HG02678 (cell line): ENCODE measurements at regions not wholly inside any gene's neighbourhood (a gene's known extent, or its start where the extent isn't known, plus 50 kb on each side); places are given as distances from the start of the nearest gene placed in this dataset.
"Not testable (repeated sequence)": the region's sequence is repeated elsewhere in the genome, so short reads cannot be mapped to it uniquely, and the experiment has no call there.

Source experiments
- ATAC-seq: cut with Tn5 transposase; IDR thresholded peaks from one replicate; pipeline ENCODE4 v1.9.1; 2021; ENCODE audit warnings: mild to moderate bottlenecking, moderate library complexity; ENCODE audit not compliant: unreplicated experiment

DNA sequence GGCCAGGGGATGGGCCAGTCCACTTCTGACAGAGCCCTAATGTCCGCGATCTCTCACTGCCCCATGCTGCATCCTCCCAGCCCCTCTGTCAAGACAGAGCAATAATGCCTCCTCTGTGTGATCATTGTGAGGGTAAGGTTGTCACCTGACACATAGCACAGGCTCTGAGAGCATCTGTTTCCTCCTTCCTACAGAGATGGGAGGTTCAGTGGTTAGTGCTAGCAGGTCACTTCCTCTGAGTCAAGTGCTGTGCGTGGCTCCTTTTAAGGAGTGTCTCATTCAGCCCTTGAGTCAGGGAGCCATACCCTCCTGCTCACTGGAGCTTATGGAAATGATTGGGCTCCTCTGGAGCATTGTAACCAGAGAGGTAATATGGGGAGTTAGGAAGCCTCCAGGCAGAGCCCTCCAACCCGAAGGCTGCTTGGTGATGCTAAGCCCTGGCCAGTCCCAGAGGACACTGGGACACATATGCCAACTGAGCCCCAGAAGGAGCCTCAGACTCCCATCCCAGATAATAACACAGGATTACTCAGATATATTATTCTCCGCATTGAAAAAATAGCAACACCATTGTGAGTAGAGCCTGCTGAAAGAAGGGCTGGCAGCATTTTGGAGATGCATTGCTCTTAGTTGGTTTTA is 189.0 kb downstream of the GALNT1 start:
- no peak for ATAC-seq

DNA sequence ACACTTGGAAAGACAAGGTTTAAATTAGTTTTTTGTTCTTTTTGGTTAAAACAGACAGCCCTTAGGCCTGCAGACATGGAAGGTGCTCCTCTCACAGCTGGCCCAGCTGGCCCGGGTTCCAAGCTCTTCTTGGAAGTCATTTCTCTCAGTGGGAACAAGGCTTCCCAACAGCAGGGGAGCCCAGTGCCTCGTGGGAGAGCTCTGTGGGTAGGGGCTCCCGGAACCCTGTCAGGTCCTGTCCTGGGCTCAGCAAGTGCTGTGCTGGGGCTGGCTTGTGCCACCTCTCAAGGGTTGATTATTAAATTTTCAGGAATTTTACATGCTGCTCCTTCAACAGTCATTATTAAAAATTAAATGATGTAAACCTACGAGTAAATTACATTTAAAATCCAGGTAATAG is 189.6 kb downstream of the GALNT1 start:
- no peak for ATAC-seq

DNA sequence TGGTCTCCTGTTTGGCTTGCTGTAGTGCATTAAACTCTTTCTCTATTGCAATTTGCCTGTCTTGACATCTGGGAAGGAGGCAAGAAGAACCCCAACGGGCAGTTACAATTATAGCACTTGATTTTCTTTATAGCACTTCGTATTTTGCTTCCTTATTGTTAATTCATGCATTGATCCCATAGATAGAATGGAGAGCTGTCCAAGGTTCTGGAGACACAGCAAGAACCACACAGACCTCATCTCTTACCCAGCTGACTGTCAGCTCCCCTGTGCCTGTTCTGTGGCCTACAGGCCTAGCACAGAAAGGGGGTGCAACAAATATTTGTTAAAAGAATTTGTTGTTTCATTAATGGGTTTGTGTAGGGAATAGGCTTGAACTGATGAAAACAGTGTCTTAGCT is 194.3 kb downstream of the GALNT1 start:
- ATAC-seq = no peak

DNA sequence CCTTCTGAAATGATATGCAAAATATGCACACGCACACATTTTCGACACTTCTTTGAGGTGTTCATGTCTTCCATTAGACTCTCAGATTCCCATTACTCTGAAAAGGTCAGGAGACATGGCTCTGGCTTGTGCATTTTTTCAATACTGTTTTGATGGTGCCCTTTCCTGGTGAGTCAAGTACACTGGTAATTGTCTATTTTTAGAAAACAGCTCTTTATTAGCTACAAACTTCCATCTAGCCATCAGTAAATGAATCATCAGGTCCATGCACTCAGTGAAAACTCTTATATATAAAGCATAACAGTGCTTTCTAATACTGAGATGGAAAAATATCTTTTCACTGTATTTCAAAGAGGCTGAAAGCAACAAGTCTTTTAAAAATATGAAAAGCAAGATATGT is 194.9 kb downstream of the GALNT1 start:
- no peak for ATAC-seq

DNA sequence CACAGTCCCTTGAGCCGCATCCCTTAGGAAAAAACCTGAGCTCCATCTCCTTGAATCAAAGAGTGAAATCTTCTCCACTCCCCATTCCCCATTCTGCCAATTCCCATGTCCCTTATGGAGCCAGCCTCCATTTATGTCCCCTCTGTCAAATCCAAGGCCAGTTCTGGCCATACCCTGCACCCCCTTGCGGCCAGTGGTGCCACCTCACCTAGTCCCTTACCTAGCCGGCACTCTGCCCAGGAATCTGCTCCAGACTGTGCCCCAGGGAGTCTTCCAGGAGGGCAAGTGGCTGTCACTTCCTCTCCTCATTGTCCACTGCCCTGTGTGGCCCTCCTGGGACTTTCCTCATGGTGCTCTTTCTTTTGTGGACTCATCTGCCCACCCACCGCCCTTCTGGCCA is 195.4 kb upstream of the RMP24 start:
- ATAC-seq = no peak

DNA sequence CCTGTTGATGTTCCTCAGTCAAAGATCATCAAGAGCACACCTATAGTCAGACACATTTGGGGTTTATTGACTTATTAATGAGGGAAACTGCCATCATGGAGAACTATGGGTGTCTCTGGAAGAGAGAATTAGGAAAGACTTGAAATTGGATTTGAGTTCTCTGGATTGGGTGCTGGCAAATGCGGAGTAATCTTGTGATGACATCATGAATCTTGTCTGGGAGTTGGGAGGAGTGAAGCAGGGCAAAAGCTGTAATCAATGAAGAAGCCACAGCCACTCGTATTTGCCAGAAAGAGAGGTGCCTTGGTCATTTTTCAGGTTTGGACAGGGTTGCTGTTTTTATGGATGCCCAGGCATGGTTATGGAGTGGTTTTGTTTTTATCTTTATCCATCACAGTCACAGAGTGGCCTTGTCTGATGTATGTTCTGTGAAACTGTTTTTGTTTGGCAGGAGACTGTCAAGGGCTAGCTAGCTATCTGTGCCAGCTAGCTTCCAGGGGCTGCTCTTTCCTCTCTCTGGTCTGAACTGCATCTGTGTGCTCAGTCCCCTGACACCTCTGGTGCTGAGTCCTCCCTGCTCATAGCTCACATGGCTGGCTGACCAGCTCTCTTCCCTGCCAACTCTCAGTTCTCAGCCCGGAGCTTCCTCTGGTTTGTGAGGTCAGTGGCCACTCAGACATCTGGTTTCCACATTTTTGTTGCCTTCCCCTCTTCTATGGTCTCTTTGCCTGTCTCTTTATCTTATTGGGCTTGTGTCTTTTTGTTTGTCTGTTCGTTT is 193.4 kb upstream of the RMP24 start:
- ATAC-seq = no peak

DNA sequence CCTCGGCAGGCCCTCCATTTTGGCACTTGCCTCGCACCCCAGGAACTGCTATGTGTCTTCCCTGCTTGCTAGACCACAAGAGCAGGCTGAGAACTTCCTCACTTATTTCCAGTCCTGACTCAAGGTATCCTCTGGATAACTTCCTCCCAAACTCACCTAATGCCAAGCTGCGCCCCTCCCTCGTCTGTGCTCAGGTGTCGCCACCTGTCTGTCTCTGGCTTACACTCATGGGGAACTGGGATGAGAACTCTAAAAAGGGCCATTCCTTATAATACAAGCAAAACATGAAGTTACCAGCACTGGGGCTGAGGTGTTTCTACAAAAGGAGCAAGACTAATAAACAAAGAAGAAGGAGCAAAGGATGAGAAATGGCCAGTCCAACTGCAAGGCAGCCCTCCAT is 191.5 kb upstream of the RMP24 start:
- no peak for ATAC-seq

DNA sequence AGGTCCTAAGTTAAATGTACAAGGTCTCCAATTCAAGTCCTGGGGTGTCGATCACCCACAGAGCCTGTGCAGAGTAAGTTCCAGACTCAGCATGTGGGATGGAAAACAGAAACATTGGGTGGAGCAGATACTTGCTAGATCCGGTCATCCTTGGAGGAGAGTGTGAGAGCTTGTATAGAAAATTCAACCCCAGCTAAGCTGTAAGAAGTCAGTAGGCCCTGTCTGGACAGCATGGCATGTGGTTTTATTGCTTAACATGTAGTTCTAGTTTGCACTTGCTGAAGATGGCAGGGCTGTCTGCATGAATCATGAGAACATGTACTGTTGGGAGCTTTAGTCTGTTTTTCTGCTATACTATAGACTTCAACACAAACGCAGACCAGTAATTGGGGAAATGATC is 189.6 kb upstream of the RMP24 start:
- no peak for ATAC-seq

DNA sequence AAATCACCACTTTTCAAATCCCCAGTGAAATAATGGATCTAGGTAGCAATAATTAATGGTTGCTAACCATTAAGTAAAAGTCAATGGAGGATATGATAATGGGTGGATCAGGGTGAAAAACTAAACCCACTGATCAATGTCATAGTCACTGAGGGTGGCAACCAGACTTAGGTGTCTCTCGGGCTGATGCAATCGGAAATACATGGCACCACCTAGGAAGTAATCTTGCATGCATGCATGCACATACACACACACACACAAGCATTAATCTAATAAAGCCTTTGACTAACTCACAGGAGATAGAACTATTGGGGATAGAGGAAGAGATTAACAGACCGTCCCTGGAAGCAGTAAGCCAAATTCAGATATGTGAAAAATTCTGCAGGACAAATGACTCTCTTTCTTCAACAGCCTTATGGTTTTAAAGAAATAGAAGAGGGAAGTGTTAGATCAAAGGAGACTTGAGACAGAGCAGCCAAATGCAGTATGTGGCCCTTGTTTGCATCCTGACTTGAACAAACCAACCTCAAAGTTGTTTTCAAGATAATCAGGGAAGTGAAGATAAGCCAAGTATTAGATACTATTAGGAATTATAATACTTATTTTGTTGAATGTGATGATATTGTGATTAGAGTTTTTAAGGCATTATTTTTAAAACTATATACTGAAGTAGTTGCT is 186.0 kb upstream of the RMP24 start:
- no peak for ATAC-seq

DNA sequence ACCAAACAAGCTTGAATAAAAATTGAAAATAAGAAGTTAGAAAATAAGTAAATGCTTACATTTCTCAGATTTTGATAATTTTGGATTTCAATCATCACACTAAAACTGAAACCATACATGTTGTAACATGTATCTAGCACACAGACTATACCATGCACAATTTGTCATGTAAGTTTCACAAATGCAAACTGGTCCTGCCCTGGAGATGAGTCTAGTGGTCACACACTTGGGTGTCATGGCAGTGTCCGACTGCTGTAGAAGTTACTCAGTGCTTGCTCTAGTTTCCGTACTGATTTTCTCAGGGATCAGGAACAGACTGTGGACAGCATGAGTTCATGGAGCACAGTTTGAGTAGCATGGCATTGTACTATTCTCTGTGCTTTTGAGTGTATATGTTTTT is 182.9 kb upstream of the RMP24 start:
- ATAC-seq = no peak

DNA sequence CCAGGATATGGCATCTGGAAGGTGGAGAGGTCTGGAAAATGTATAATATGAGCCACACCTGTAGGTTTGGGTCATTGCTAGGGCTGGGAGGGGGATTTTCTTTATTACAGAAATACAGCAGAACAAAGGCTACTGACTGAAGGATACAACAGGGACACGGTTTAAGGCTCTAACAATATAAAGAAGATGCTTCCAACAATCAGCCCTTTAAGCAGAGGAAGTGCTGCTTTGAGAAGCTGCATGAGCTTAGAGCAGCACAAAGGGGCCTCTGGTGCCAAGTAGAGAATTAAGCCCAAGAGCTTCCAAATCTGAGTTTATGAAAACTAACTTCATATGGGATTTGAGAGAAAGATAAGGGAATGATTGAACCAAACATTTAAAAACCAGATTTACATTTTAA is 174.5 kb upstream of the RMP24 start:
- ATAC-seq = no peak

DNA sequence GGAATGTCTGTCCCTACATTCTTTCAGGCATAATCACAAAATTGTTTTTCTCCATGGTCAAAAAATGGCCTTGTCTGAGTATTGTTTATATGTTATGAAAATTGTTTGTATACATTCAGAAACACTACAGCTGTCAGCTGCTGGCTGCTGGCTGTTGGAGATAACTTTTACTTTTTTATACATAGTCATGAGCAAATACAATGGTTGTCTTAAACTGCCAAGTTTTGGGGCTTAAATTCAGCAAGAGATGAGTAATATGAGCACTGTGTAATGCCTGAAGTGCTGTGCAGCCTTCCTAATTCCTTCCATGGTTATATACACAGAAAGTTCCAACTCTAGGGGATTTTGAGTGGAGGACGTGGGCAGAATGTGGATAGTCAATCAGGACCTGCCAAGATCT is 168.9 kb upstream of the RMP24 start:
- no peak for ATAC-seq

DNA sequence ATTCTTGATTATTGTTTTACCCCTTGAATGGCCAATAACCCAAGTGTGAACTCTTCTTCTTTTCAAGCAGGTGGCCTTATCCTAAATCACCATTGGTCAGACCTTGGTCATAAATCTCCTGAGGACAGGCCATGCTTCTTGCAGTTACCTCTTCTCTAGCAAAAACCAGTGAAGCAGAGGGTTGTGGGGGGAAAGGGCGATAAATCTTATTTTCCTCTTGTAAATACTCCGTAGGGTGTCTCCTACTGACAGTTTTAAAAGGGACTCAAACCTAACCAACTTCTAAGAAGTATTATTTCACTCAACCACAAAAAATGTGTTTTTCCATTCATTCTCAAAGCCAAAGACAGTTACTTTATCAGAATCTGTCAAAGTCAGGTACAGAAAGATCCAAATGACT is 168.1 kb upstream of the RMP24 start:
- ATAC-seq = no peak

DNA sequence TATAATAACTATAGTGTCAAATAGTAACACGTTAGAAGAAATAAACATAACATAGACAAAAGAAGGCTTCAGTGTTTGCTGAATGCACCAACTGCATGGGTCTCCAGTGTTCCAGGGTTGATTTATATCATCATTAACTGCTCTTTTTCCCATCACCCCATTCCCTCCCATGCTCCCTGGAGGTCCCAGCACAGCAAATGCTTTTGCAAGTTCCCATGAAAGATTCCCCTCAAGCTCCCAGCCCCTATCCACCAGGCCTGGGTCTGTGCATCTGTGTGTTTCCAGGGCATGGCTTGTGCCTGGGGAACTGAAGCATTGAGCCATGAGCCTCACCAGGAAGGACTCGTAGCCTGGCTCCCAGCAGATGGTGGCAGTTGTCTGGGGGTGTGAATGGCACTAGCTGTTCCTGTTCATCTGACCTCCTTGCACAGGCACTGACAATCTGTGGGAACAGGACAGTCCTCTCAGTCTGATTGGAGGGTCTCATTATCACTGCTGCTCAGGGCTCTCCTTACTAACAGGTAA is 164.6 kb upstream of the RMP24 start:
- no peak for ATAC-seq

DNA sequence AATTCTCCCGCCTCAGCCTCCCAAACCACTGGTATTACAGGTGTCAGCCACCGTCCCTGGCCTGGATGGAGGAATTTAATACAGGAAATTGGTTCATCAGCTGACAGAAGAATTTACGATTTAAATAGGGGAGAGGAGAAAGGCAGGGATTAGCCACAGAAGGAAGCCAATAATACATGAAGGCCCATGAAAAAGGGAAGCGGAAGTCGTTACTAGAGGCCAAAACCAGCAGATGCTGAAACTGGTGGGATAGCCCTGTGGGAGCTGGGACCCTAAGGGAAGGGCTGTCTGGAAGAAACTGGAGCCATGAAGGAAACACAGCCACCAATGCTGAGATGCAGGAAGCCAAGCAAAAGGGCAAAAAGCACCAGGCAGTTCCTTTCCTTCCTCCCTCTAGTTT is 163.7 kb upstream of the RMP24 start:
- ATAC-seq = no peak

DNA sequence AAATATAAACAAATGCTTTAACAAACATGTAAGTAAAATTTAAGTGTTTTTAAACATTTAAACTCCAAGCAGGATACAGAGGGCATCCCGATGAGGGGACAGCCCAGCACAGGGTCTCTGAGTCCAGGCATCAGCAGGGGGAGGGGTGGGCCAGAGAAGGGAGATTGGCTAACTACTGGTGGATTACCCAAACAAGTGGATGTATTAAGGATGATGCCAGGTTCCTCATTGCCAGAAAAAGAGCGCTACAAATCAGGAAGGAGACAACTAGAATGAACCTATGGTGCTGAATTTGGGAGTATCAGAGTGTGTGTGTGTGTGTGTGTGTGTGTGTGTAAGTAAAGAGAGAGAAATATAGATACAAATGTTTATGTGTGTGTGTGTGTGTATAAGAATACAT is 162.0 kb upstream of the RMP24 start:
- no peak for ATAC-seq

DNA sequence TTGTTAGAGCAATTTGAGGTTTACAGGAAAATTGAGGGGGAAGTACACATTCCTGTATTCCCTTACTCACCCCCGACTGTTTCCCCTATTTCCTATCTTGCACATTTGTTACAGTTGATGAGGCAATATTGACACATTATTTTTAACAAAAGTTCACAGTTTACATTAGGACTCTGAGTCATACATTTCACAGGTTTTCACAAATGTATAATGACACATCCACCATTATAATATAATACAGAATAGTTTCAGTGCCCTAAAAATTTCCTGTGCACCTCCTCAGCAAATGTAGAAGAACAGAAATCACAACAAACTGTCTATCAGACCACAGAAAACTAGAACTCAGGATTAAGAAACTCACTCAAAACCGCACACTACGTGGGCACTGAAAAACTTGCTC is 160.6 kb upstream of the RMP24 start:
- no peak for ATAC-seq

DNA sequence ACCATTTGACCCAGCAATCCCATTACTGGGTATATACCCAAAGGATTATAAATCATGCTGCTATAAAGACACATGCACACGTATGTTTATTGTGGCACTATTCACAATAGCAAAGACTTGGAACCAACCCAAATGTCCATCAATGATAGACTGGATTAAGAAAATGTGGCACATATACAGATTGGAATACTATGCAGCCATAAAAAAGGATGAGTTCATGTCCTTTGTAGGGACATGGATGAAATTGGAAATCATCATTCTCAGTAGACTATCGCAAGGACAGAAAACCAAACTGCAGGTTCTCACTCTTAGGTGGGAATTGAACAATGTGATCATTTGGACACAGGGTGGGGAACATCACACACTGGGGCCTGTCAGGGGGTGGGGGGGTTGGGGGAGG is 157.5 kb upstream of the RMP24 start:
- not testable (repeated sequence) for ATAC-seq

DNA sequence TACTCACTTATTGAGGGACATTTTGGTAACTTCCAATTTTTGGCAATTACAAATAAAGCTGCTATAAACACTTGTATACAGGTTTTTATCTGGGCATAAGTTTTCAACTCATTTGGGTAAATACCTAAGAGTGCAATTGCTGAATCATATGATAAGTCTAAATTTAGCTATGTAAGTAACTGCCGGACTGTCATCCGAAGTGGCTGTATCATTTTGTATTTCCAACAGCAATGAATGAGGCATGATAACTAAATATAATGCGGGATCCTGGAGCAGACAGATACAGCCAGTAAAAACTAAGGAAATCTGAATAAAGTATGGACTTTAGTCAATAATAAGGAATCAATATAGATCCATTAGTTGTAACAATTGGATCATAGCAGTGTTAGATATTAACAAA is 156.5 kb upstream of the RMP24 start:
- ATAC-seq = no peak

DNA sequence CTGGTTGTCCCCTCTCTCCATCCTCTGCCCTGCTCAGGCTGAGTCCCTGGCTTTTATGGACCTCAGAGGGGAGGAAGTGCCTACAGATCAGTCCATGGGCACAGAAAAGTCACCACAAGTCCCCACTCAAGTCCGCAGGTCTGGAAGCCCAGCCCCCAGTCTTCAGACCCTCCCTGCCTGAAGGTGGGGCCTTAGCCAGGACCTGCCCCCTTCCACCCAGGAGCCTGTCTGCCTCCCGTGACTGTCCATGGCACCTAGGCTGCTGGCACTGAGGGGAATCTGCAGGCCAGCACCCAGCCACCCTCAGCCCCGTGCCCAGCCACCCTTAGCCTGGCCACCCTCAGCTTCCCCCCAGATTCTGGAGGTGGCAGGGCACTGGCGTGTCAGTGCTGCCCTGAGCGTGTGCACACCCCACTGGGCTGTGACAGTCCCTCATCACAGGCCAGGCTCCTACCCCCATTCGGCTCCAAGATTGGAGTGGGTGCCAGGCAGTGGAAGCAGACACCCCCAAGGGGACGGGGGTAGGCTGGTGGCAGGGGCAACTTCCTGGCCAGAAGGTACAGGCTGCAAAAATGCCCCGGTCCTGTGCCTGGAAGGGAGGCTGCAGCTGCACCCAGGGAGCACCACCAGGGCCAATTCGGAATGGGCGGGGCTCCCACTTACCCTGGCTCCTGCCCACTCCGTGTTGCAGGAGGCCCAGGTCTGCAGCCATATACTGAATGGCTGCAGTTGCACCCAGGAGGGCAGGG is 154.7 kb upstream of the RMP24 start:
- ATAC-seq = no peak

DNA sequence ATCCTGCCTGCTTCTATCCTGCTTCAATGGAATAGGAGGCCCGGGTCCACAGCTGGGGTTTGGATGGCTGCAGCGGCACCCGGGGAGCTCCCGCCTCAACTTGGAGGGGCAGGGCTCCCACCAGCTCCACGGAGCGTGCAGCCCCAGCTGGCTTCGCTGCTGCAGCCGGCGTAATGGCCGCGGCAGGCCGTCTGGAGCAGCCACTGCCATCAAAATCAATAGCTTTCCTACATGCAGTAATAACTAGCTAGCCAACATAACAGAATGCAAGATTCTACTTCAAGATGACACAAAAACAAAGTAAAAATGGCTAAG is 154.2 kb upstream of the RMP24 start:
- no peak for ATAC-seq

DNA sequence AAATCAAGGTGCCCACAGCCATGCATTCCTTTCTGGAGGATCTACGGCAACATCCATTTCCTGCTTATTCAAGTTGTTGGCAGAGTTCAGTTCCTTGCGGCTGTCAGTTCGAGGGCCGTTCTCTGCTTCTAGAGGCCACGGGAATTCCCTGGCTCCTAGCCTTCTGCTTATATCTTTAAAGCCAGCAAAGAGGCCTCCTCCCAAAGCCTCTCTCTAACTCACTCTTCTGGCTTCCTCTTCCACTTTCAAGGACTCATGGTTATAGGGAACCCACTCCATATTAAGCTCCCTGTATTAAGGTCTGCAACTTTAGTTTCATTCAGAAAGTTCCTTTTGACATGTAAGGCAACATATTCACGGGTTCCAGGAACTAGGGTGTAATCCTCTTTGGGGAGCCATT is 150.1 kb upstream of the RMP24 start:
- ATAC-seq = no peak
